NOMO-1 treated with DMSO at 0.1 percent for 48 hours (cell line): ENCODE measurements at regions not wholly inside any gene's neighbourhood (a gene's known extent, or its start where the extent isn't known, plus 50 kb on each side); places are given as distances from the start of the nearest gene placed in this dataset.

ENCODE experiments used
- DNase-seq: peaks from one replicate; lab custom pipeline; 2025; ENCODE audit not compliant: unreplicated experiment; lab: John Stamatoyannopoulos, UW

DNA sequence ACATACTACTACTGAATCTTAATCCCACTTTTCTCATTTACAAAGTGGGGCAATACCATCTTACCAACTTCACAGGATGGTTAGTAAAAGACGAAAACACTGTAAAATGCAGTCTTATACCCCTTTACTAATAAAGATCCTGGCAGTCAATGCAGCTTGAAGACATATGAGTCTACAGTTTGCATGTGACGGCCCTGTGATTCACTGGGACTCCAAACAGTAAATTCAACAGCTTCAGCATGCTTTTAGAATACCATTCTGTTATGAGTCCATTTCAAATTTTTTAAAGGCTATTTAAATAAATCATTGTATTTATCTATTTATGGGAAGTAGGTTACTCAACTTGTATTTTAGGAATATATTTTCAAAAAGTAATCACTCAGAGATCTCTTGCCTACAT is 629.1 kb downstream of the LIG4 start:
- no peak for DNase-seq

DNA sequence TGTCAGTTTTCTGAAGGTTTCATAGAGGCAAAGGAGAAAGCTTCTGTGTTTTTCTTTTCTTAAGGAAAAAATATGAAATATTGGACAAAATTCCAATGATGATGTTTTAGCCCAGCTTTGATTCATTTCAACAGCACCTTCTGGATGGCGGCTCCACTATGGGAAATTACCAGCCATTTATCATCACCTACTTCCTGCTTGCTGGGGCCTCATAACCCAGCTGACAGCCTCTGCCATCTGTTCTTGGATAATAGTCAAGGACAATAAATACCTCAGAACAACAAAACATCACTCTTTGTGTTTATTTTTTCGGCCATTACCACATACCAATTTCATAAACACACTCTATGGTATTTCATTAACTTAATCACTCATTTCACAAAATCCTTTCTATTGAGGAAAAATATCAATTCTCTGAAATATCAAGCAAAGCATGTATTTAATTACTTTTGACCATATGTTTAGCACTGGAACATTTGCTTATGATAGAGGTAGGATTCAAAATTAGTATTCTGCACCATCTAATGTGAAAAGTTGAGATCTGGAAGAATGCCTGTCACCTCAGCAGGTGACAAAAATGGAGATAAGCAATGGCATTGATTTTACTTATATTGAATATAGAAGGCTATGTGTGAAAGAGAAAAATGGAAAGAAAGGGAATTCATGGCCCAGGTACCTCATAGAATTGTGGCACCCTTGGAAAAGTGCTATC is 629.7 kb downstream of the LIG4 start:
- DNase-seq = no peak

DNA sequence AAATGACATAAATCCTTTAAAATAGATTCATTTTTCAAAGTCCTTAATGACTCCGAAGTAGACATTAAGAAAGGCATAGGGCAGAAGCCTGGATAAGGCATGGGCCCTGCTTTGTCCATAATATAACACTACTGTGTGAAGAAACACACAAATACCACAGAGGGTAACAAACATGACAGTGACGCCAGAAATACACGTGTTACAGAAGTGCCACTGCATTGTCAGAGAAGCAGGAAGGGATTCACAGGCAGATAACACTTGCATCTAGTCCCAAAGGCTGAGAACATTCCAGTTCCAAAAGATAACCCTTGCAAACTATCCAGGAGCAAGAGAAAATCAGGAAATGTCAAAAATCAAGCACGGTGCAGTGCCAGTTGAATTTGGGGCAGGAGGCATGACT is 633.2 kb downstream of the LIG4 start:
- no peak for DNase-seq

DNA sequence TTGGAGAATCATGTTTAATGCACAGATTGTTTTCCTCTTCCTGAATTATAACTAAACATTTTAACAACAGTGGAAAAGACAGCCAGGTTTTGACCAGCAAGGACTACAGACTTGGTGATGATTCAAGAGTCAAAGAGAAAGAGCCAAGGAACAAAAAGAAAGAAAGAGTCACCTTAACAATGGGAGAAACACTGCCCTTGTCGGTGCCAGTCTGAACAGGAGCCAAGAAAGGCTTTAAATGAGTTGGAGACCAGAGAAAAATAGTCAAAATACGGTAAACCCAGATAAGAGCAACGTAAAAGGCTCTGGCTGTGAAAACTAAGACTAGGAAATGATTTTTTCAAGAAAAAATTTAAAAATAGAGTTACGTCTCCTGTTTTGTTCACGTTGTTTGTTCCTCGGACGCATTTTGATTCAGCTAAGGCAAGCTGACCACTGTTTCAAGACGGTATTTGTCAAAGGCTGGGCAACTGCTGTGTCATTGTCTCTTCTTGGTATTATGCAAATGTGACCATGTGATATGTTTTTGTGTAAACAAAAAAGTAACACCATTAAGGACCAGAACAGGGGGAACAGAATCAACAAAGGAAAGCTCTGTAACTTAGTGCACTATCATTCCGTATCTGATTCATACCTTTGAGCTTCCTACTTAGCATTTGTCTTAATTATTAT is 634.5 kb downstream of the LIG4 start:
- no peak for DNase-seq

GRCh38 chr13:107576430-107576829 is 638.9 kb downstream of the LIG4 start:
- no peak for DNase-seq

DNA sequence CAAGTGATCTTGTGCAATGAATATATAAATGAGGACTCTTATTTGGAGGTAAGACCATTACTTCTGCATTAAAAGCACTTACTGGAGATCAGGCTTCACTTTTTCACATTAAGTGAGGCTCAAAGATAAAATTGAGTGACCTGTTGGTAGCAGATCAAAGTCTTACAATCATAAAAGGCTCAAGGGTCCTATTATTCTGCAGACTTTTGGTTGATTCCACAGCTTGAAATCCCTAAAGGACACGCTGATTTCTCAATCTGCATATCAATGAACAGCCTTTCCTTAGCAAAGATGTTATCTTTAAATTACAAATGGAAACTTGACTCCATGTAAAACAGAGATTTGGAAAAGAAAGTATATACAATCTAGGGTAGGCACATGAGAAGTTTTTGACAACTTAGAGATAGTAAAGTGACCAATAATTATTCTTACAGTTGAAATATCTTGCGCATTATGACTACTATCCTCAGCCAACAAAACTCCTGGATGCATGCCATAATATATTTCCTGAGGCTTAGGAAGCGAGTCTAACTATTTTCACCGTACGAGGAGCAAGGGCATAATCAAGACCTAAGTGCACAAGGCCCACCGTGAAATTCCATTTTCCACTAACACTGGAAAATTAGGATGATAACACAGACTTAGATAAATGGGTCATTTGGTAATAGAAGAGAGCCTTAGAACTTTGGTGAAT is 640.7 kb downstream of the LIG4 start:
- DNase-seq = no peak

DNA sequence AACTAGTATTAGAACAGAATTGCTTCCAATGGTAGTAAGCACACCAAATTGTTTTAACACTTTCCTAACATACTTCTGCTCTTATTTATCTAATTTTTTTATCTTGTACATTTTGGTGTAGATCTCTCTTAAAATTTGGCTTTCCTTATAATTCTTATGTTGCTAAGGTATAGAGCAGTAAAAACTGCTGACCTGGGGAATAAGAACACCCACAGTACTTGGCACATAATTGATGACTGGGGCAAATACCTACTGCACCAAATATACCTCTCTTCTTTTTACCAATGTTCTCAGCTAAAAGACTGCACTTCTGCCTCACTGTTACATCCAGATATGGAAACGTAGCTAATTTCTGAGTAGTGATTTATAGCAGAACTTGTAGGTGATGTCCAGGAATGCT is 642.2 kb downstream of the LIG4 start:
- no peak for DNase-seq

- no peak for DNase-seq
Measured at GRCh38 chr13:107572156-107572555, 643.2 kb downstream of the LIG4 start.

DNA sequence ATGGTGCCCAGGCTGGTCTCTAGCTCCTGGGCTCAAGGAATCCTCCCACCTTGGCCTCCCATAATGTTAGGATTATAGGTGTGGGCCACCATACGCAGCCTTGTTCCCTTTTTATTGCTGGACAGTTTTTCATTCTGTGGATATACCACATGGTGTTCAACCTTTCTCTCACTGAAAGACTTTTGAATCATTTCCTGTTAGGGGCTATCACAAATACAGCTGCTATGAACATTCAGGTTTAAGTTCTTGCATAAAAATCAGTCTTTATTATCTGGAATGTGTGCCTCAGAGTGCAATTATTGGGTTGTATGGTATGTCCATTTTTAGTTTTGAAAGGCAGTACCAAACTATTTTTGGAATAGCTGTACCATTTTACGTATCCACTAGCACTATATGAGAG is 647.2 kb downstream of the LIG4 start:
- no peak for DNase-seq

DNA sequence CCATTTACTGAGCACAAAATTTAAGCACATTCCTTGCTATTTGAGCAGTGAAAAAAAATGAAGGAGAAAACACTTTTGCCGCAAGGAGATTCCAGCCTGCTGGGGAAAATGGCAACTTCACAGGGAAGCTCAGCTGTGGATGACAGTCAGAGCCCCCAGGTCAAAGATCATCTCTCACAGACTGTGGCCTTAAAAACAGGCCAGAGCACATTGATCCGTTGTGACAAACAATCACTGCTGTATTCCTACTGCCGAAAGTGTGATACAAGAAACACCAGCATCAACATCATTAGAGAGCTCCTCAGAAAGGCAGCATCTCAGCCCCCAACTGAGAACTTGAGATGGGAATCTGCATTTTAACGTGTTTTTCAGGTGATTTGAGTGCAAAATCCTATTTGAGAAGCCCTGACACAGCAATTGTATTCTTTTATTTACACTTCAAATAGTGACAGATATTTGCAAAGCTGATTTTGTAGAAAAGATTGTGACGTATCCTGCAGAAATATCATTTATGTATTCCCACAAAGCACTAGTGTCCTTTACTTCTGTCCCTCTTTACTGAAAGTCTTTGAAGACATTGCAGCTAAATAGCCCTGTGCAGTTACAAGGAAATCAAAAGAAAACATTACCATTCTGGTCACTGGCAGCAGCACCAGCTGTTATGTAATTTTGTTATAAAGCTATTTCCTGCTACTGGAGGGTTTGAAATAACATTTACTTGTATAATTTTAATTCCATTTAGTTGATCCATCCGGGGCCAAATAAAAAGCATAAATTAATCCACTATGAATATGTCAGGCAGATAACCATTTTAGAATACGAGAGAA is 652.0 kb downstream of the LIG4 start:
- no peak for DNase-seq

DNA sequence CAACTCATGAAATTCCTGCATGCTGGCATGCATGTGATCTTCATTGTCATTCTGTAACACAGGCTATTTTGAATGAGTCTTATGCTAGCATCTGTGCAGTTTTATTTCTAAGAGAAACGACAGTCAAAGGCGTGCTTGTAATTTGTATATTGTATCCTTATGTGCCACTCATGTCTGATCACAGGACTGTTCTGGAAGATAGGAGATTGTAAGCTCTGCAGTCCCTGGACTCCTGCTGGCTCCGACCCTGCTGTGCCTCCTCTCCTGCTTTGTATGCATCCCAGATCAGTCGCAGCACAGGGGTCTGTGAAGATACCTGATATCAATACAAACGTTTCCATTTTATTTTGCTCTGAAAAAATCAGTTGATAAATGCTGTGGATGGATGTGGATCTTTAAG is 653.1 kb downstream of the LIG4 start:
- DNase-seq = no peak

DNA sequence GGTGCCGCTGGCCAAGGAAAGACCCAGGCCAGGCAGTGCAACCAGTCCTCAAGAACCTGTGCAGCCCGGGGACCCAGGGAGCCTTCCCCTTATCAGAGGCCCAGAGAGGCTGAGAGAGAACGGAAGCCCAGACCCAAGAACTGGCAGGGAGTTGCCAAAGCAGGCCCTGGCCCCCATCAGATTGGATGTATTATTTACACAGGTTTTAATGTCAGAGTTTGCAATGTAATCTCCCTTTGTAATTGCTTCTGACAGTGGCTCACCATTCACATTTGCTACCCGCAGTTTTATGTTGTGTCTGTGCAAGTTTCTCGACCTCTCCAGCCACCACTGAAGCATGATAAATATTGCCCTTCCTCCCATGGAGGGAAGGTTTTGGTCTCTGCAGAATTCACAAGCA is 660.9 kb downstream of the LIG4 start:
- DNase-seq = no peak

GRCh38 chr13:107553838-107554237 is 661.5 kb downstream of the LIG4 start:
- no peak for DNase-seq

GRCh38 chr13:107551521-107551920 is 663.8 kb downstream of the LIG4 start:
- DNase-seq = no peak

- no peak for DNase-seq
Measured at GRCh38 chr13:107548338-107548737, 667.0 kb downstream of the LIG4 start.

DNA sequence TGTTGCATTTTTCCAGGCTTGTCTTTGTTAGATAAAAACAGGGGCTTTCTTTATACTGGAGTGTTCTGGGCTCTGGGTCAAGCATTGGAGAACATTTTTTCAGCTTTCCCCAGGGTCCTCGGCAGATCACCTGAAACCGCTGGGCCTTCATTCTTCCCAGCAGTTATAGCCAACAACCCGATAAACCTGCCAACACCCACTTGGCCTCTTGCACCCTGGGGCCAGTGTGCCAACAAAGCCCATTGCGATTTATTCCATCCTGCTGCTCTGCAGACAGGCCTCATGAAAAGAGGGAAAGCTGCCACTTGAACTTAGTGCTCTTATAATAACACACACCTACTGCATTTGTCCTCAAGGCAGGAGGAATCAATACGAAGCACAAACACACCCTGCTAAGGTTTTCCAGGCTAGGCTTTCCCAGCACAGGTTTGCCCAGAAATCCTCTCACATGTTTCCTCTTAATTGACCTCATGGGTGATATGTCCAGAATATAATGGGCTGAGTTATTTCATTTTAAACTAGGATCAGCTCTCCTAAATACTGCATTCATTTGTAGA is 669.3 kb downstream of the LIG4 start:
- no peak for DNase-seq

GRCh38 chr13:107534548-107534947 is 680.8 kb downstream of the LIG4 start:
- DNase-seq = no peak

- DNase-seq = no peak
Measured at GRCh38 chr13:107531816-107532215, 683.5 kb downstream of the LIG4 start.

DNA sequence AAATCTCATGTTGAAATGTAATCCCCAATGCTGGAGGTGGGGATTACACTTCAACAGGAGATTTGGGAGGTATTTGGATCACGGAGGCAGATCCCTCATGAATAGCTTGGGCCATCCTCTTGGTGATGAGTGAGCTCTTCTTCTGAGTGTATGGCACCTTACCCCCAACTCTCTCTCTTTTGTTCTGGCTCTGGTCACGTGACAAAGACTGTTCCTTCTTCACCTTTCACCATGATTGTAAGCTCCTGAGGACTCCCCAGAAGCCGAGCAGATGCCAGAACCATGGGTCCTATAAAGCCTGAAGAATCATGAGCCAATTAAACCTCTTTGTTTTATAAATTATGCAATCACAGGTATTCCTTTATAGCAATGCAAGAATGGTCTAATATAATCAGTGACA is 684.2 kb downstream of the LIG4 start:
- DNase-seq = no peak

GRCh38 chr13:107529035-107529434 is 686.3 kb downstream of the LIG4 start:
- no peak for DNase-seq

DNA sequence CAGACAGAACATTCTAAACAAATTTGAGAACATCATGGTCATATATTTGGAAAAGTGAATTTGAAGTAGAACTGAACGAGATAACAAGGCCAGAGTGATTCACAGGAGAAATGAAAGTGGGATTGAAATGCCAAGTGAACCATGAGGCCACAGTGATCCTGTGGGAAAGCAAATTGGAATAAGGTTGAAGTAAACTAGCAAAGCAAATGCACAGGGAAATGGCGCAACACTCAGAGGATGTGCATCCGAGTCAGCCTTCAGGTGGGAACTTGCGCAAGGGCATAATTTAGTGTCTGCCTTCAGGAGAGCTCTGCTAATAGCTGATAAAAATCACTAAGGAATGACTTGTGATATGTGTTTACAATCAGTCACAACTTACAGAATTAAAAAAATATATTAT is 696.6 kb downstream of the LIG4 start:
- no peak for DNase-seq
